Erythroblast (primary cell): ENCODE measurements at regions not wholly inside any gene's neighbourhood (a gene's known extent, or its start where the extent isn't known, plus 50 kb on each side); places are given as distances from the start of the nearest gene placed in this dataset.
"Not testable (repeated sequence)": the region's sequence is repeated elsewhere in the genome, so short reads cannot be mapped to it uniquely, and the experiment has no call there.

Experiments used
- DNase-seq, 2 experiments: peaks; one replicate each; lab custom pipeline; 2025; lab: John Stamatoyannopoulos, UW
- GATA1 ChIP-seq: IDR thresholded peaks from 2 replicates; pipeline ENCODE4 v1.6.1; 2011; ENCODE audit warnings: low read depth, mild to moderate bottlenecking, control low read depth, low read length, moderate library complexity
- POLR2A ChIP-seq: IDR thresholded peaks from 2 replicates; pipeline ENCODE4 v1.6.1; 2011; ENCODE audit warnings: mild to moderate bottlenecking, low read length

DNA sequence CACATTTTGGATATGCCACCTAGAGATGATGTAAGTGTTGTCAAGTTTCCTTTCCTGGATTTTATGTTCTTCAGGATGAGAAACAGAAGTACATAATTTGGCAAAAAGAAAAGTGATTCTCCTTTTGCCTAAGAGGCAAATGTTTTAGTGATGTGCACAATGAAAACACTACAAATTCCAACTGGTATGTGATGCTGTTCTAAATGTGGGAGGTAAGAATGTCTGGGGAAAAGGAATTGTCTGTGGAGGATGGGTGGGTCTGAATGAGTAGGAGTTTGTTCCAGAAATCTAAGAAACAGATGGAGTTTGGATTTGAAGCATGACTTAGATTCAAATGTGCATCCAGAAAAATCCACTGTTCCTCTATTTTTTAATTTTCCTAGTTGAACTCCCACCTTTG lies 473.6 kb upstream of the SPRY2 start:
- DNase-seq, result no peak

DNA sequence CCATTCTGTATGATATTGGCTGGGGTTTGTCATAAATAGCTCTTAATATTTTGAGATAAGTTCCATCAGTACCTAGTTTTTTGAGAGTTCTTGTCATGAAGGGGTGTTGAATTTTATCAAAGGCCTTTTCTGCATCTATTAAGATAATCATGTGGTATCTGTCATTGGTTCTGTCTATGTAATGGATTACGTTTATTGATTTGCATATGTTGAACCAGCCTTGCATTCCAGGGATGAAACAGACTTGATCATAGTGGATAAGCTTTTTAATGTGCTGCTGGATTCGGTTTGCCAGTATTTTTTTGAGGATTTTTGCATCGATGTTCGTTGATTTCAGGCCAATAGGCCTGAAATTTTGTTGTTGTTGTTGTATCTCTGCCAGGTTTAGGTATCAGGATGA lies 469.4 kb upstream of the SPRY2 start:
- DNase-seq, result not testable (repeated sequence)

More for the DNA sequence above, 473.6 kb upstream of the SPRY2 start:
- TF ChIP-seq POLR2A (no peak), GATA1 (no peak)

DNA sequence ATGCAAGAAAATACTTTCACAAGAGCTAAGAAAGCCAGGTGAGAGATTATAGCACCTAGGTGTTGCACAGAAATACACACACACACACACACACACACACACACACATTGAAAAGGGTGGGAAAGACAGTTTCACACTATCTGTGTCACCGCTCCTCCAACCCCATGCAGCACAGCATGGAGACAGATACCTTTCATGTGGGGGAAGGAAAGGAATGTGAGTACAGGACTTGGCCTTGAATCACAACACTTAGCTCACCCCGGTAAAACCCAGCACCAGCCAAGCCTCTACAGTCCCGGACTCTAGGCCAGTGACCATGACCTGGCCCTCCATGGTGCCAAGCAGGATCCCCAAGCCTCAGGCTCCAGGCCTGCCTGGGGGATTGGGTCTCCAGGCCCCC lies 462.0 kb upstream of the SPRY2 start:
- DNase-seq, result no peak
- TF ChIP-seq GATA1 (no peak), POLR2A (no peak)

DNA sequence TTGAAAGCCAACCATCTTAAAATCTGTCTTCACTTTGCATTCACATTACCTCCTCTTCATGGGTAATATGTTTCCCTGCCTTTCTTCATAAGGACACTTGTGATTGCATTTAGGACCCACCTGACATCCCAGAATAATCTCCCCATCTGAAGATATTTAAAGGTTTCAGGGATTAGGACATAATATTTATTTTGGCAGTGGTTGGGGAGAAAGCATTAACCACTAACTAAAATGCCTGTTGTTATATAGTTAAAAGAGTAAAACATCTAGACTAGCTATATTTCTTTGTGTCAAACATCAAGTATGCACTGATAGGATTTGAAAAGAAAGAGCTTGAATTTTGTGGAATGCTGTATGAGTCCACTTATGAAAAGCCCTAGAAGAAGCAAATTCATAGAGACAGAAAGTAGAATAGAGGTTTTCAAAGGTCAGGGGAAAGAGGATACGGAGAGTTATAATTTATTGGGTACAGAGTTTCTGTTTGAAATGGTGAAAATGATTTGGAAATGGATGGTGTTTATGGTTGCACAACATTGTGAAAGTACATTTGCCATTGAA lies 457.7 kb upstream of the SPRY2 start:
- DNase-seq, result no peak
- TF ChIP-seq POLR2A (no peak), GATA1 (no peak)

DNA sequence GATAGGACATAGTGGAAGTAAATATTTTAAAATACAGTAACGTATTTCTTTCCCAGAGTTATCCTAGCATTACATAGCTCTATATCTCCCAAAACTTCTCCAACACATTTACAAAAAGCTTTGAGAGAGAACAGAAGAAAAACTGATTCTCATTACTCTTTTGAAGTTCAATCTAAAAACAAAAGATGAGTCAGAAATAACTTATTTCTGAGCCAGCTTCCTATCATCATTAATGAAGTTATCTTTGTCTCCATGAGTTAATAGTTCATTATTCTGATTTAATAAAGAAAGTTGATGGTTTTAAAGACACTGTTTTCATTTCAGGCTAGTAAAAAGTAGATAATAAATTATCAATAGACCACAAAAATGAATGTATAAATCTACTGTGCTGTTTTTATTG lies 446.7 kb upstream of the SPRY2 start:
- DNase-seq, result no peak

DNA sequence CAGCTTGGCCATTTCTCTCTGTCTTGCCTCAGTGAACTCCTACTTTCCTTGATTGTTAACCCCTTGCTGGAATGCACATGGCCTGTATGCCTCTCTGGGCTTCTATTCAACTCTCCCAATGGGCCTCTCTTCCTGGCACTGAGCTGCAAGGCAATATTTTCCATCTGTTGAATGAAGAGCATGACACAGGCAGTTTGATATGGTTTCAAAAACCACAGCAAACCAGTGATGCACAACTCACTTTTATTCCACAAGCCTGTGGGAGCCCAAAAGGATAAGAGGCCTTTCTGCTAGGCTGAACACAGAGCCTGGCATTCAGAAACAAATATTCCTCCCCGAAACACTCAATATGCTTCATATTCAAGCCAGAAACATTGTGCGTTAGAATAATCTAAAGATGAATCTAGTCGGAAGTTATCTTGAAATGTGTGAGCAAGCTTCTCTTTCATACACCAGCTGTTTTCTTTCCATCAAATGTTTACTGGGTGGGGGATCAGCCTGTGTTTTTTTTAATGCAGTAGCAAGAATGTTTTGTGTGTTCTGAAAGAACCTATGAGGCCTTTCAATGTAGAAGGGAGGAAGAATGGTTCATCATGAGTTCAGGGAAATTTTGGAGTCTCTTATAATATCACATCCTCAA lies 443.1 kb upstream of the SPRY2 start:
- TF ChIP-seq GATA1, result no peak
- TF ChIP-seq POLR2A, result no peak
- no peak for DNase-seq

More for the DNA sequence above, 446.7 kb upstream of the SPRY2 start:
- no peak for TF ChIP-seq POLR2A

DNA sequence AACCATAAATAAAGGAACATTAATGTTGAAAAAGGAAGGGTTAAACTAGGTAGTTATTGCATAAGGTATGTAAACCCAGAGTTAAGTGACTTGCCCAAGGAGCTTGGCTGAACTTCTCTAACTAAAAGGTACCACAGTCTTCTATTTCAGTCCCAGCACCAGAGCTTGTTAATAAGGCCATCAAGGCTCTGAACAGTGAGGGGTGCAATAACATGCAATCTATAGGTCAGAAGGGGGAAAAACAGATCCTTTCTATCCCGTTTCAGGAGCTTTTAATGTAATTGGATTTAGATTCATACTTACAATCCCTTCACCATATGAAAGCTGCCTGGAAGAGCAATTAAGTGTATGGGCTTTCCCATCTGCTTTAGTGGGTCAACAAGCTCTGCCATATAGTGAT lies 441.5 kb upstream of the SPRY2 start:
- no peak for DNase-seq
- TF ChIP-seq GATA1 (no peak), POLR2A (no peak)

DNA sequence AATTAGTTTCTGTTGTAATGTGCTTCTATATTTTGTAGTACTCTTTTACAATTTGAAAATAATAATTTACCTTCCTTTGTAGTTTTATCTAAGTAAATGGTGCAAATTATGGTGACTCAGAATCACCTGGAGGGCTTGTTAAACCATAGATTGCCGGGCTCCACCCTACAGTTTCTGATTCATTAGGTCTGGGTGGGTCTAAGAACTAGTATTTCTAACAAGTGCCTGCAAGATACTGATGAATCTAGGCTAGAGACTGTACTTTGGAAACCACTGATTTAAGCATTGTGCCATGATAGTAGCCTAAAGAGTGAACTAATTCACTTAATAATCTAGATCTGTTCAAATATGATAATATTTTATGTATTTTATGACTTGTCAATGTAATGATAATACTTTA lies 437.4 kb upstream of the SPRY2 start:
- no peak for DNase-seq
- TF ChIP-seq POLR2A (no peak), GATA1 (no peak)

DNA sequence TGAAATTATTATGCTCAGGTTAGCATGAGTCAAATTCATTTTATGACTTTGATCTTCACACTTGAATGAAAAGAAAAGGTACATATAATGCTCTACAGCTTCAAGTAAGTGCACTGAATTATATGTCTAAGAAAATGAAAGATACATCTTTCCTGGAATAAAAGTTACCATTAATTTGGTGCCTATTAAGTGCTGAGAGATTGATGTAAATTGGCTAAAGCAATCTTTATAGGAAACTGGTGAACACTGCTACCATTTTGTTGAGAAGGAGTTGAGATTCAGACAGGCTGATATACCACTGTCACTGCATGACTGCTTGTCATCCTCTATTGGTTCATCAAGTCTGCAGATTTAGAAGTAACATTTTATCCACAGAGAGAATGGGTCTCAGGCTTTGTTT lies 416.8 kb upstream of the SPRY2 start:
- no peak for DNase-seq
- TF ChIP-seq GATA1 (no peak), POLR2A (no peak)

DNA sequence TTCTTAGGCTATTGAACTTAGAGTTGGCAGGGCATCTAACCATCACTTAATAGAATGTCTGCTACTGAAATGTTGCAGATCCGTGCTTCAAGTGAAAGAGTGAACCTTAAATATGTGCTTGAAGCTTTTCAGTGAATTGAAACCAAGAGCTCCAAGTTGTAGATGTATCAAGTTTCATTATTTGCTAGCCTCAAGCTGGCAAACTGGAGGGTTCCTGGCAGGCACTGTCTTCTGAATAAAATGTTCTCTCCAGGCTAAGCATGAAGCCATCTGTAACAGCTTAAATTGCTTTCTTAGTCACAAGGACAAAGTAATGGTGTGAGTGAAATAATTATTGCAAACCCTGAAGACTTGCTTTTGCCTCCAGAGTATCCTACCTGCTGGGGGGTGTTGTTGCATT lies 415.0 kb upstream of the SPRY2 start:
- DNase-seq, result no peak
- TF ChIP-seq GATA1, result no peak
- no peak for TF ChIP-seq POLR2A

DNA sequence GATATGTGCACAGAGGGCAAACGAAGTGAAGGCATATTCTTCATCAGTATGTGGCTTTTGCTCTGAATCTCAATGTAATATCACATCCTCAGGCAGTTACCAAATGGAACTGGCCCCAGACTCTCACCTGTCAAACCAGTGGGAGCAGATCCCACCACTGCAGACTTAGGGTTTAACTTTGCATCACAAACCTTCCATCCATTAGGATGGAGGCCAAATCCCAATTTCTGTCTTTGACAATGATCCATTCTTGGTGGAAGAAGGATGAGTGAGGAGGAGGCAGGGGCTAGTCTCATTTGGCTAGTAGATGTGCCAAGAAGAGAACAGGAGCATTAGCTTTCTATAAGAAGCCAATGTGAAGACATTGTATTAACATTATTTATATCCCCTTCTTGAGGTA lies 413.5 kb upstream of the SPRY2 start:
- no peak for TF ChIP-seq POLR2A
- TF ChIP-seq GATA1, result no peak

DNA sequence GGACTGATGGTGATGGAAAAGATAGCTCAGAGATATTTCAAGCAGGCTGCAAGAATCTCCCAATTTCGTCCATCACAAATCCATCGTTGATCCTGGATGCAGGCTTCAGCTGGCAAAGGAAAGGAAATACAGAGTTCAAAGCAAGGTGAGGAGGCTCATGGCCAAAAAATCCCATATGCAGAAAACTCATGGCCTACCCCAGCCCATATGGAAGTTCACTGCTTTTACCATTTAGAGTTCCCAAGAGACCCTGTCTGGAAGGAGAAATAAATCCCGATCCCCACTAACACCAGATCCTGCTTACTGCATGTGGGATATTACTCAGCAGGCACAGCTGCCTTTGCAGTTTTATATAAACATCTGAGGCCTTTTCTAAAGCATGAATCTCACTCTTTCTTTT lies 412.9 kb upstream of the SPRY2 start:
- DNase-seq, result no peak
- TF ChIP-seq POLR2A (no peak), GATA1 (no peak)

More for the DNA sequence above, 413.5 kb upstream of the SPRY2 start:
- no peak for DNase-seq

DNA sequence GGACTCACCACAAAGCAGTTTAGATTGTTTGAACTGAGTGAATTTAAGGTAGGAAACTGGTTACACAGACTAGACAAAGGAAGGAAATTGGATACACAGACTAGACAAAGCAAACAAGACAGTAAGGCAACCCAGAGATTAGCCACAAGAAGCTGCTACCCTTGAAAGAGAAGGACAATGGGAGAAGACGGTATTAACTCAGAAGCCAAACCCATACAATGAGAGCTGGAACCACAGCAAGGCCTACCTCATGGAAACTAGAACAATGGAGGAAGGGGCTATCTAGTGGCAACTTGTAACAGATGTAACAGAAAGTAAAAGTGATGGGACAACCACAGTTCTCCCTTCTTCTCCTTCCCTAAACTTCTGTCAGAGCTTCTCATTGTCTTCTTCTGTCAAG lies 410.9 kb upstream of the SPRY2 start:
- no peak for TF ChIP-seq GATA1
- TF ChIP-seq POLR2A, result no peak
- no peak for DNase-seq

DNA sequence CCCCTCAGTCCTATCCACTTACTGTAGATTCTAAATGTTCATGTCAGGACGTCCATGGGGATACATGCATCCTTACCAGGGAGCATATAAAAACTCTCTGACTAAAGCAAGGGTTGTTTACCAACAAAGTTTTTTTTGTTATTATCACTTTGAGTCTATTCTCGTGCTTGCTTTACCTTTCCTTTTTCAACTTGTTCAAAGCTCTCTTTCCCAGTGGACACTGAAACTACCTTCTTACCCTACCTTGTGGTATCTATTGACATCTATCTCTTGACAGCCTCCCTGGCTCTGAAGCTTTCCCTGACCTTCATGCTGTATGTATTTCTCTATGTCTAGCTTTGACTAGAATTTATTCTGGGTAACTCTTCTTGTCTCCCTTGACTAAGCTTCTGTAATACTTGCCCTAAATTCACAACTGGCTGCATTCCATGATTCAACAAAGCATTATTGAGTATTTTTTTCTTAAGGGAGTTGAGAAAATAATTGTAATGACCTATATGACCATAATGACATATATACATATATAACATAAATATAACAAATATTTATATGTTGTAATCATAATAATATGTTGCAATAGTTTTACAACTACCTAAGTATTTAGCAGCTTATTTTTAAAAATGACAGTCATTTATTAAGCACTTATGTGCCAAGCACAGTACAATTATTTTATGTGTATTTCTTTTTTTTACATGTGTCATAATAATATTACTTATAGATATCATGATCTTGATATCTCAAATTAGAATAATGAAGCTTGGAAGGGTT lies 403.4 kb upstream of the SPRY2 start:
- no peak for TF ChIP-seq GATA1
- no peak for TF ChIP-seq POLR2A
- no peak for DNase-seq
